K562 (cell line): ENCODE measurements at regions not wholly inside any gene's neighbourhood (a gene's known extent, or its start where the extent isn't known, plus 50 kb on each side); places are given as distances from the start of the nearest gene placed in this dataset.

Experiments used
- ATAC-seq: fragments of 200-7000 bp; cut with Tn5 transposase; 3 replicates; pipeline ENCODE4 v1.9.1; 2020; ENCODE audit warnings: moderate library complexity
- BruUV-seq: library from RNA; stranded (reverse); fragments of 400-500 nt; replicated peaks from 2 replicates; lab custom pipeline; 2021; lab: Mats Ljungman, UMichigan
- CTCF ChIA-PET: fragments of 300-600 bp; formaldehyde crosslinking; extraction: SDS; loops from one replicate; lab custom pipeline; 2021; ENCODE audit warnings: low intra/inter-chr PET ratio; lab: Yijun Ruan, JAX
- POLR2A ChIA-PET: fragments of 300-600, 350-650 bp; sonication (Branson Sonifier 250); formaldehyde crosslinking; extraction: SDS; loops from one replicate; lab custom pipeline; 2021; ENCODE audit warnings: antibody characterized with exemption, inconsistent platforms; lab: Yijun Ruan, JAX
- DNase-seq, 4 experiments: peaks; one replicate each; pipeline versions ENCODE4 v3.0.0 to v3.0.0-alpha.2; 2011 to 2018; ENCODE audit warnings: low spot score in 3 of 4, mixed read lengths in 3 of 4; ENCODE audit errors: extremely low read depth in 1 of 4
- FAIRE-seq: peaks from 2 replicates; lab custom pipeline; 2011; peaks lifted over from hg19 to GRCh38; lab: Jason Lieb, UNC
- H2AFZ ChIP-seq: 2 replicates; pipeline ENCODE4 v1.6.0; 2011; ENCODE audit warnings: low read depth, low read length, control low read depth, inconsistent platforms
- H3K27ac ChIP-seq: fragments of 200-600 bp; 3 replicates; pipeline ENCODE4 v1.8.0; 2011; ENCODE audit warnings: low read depth, mild to moderate bottlenecking, control low read depth, inconsistent platforms, low read length, moderate library complexity, mixed read lengths; ENCODE audit errors: extremely low read depth
- H3K27me3 ChIP-seq, 2 experiments: fragments of 300-600 bp in 1 of 2; 2 replicates in 1 of 2; 3 replicates in 1 of 2; pipeline versions ENCODE4 v1.6.0 to v1.8.0; 2011; ENCODE audit warnings: inconsistent platforms in 2 of 2, low read length in 2 of 2, mild to moderate bottlenecking in 1 of 2, mixed read lengths in 1 of 2, moderate library complexity in 1 of 2; ENCODE audit not compliant: control insufficient read depth in 2 of 2, insufficient read depth in 2 of 2
- H3K36me3 ChIP-seq: fragments of 300-600 bp; 3 replicates; pipeline ENCODE4 v1.8.0; 2011; ENCODE audit warnings: mild to moderate bottlenecking, low read length, inconsistent platforms; ENCODE audit not compliant: control insufficient read depth, insufficient read depth
- H3K4me1 ChIP-seq, 2 experiments: fragments of 200-600 bp in 1 of 2; replicated peaks in 1 of 2; 2 replicates in 1 of 2; 3 replicates in 1 of 2; pipeline versions ENCODE4 v1.5.1 to v1.8.0; 2011; ENCODE audit warnings: inconsistent platforms in 2 of 2, low read length in 2 of 2, mild to moderate bottlenecking in 1 of 2, mixed read lengths in 1 of 2, moderate library complexity in 1 of 2; ENCODE audit not compliant: control insufficient read depth in 2 of 2, insufficient read depth in 2 of 2
- H3K4me2 ChIP-seq: 2 replicates; pipeline ENCODE4 v1.6.1; 2011; ENCODE audit warnings: low read length, control low read depth, inconsistent platforms, mixed read lengths; ENCODE audit not compliant: insufficient read depth
- H3K4me3 ChIP-seq: fragments of 200-600 bp; sonication (generic), shearing (Covaris generic); 2 replicates; pipeline ENCODE4 v1.5.1; 2016; ENCODE audit warnings: control low read depth, inconsistent platforms
- H3K79me2 ChIP-seq: fragments of 200-600 bp; 3 replicates; pipeline ENCODE4 v1.8.0; 2011; ENCODE audit warnings: low read length, inconsistent platforms; ENCODE audit not compliant: control insufficient read depth, insufficient read depth
- H3K9ac ChIP-seq, 2 experiments: 2 replicates each; pipeline versions ENCODE4 v1.6.0 to v1.6.1; 2011; ENCODE audit warnings: low read depth in 2 of 2, low read length in 2 of 2, control low read depth in 1 of 2, inconsistent platforms in 1 of 2, mild to moderate bottlenecking in 1 of 2, mixed read lengths in 1 of 2; ENCODE audit not compliant: insufficient read depth in 1 of 2
- H3K9me1 ChIP-seq: one replicate; pipeline ENCODE4 v1.6.0; 2011; ENCODE audit warnings: inconsistent platforms, mild to moderate bottlenecking, low read length, moderate library complexity; ENCODE audit not compliant: control insufficient read depth, insufficient read depth
- H3K9me3 ChIP-seq: replicated peaks from 2 replicates; pipeline ENCODE4 v1.5.1; 2011; ENCODE audit warnings: low read depth, low read length, inconsistent platforms; ENCODE audit not compliant: control insufficient read depth, insufficient read depth
- H4K20me1 ChIP-seq: replicated peaks from 2 replicates; pipeline ENCODE4 v1.6.1; 2011; ENCODE audit warnings: low read length, inconsistent platforms, mixed read lengths; ENCODE audit not compliant: control insufficient read depth, insufficient read depth
- DACH1 ChIP-seq: fragments of 450-650 bp; IDR thresholded peaks from 2 replicates; pipeline ENCODE4 v1.6.1; 2018; ENCODE audit not compliant: partially characterized antibody
- EWSR1 ChIP-seq: fragments of 450-650 bp; IDR thresholded peaks from 2 replicates; pipeline ENCODE4 v1.6.1; 2018; ENCODE audit warnings: borderline replicate concordance, mild to moderate bottlenecking, low read depth, moderate library complexity; ENCODE audit not compliant: partially characterized antibody
- JUN ChIP-seq, 2 experiments: sonication (generic) in 1 of 2; formaldehyde crosslinking in 1 of 2; IDR thresholded peaks; 2 replicates each; pipeline versions ENCODE4 v1.6.1 to v1.8.0; 2012 to 2022; ENCODE audit warnings: borderline replicate concordance in 2 of 2, mild to moderate bottlenecking in 2 of 2, improper control_type of control experiment in 1 of 2, low read depth in 1 of 2, low read length in 1 of 2, missing genetic modification reagents in 1 of 2
- MED1 ChIP-seq: sonication (generic); formaldehyde crosslinking; IDR thresholded peaks from 2 replicates; pipeline ENCODE4 v1.8.1; 2023; ENCODE audit warnings: missing genetic modification reagents, borderline replicate concordance
- MTA1 ChIP-seq: fragments of 450-650 bp; IDR thresholded peaks from 2 replicates; pipeline ENCODE4 v1.6.1; 2017; ENCODE audit warnings: borderline replicate concordance
- SMAD4 ChIP-seq: fragments of 250-450 bp; sonication (Bioruptor Pico); conservative IDR thresholded peaks from 2 replicates; pipeline ENCODE4 v1.8.0; 2021; ENCODE audit warnings: inconsistent platforms, mild to moderate bottlenecking, moderate library complexity
- STAT5B ChIP-seq: fragments of 250-450 bp; sonication (Bioruptor Pico); IDR thresholded peaks from 2 replicates; pipeline ENCODE4 v1.8.0; 2021; ENCODE audit warnings: mild to moderate bottlenecking, inconsistent platforms
- TARDBP ChIP-seq: fragments of 450-650 bp; IDR thresholded peaks from 2 replicates; pipeline ENCODE4 v1.6.1; 2016
- XRCC4 ChIP-seq: IDR thresholded peaks from one replicate; pipeline ENCODE4 v1.6.1; 2011; ENCODE audit not compliant: insufficient read depth, insufficient read length; ENCODE audit errors: extremely low read depth
- ZEB2 ChIP-seq: fragments of 450-650 bp; IDR thresholded peaks from 2 replicates; pipeline ENCODE4 v1.6.1; 2016
- ZNF282 ChIP-seq: sonication (generic); formaldehyde crosslinking; IDR thresholded peaks from 2 replicates; pipeline ENCODE4 v1.8.1; 2023; ENCODE audit warnings: missing genetic modification reagents
- whole genome bisulfite sequencing: fragments of 100-300 bp; shearing (Covaris generic); methylation state at CpG from one replicate; pipeline ENCODE4 v1.1.6; 2016; ENCODE audit warnings: low coverage, mixed read lengths; ENCODE audit not compliant: insufficient coverage; ENCODE audit errors: missing lambda C conversion rate; 5-methylcytosine and 5-hydroxymethylcytosine counted together
- in situ Hi-C: fragments of 300-500 bp; cut with MboI; formaldehyde crosslinking; loops from 4 replicates; pipeline ENCODE4 v1.15.0; 2018; ENCODE audit warnings: inconsistent platforms, mixed read lengths
- intact Hi-C: fragments of 100-400 bp; cut with micrococcal nuclease; formaldehyde crosslinking; loops from 2 replicates; pipeline ENCODE4 v1.14.2; 2022
- TF ChIP-seq, protein P1 (sequence below): sonication (generic); formaldehyde crosslinking; IDR thresholded peaks from 2 replicates; pipeline ENCODE4 v1.5.0; 2020; ENCODE audit warnings: missing genetic modification reagents

DNA sequence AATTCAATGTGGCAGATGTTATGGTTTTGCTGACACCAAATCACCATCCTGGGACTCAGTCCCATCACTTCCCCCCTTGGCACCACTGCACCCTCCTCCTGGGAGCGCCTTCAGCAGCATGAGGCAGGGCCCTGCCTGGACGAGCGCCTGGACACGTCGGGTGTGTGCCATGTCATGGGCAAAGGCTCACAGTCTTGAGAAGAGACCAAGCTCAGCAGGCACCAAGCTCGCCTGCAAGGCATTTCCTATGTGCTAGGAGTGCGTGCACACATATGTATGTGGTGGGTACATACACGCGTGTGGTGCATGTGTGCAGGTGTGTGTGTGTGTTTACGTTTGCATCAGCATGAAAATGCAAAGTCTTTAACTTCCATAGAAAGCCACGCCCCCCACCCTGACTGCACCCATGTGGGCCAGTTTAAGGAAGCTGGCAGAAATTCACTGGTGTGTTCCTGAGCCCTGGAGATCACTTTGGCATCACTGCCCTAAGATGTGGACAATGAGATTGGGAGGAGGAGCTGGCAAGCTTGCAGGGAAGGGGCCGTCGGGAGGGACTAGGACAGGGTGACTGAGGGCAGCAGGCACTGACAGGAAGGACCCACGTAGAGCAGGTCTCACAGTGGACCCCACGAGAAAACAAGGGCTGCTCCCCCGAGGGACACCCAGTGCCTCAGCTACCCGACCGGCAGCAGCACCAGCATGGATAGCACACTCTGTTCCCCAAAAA is 169.9 kb upstream of the PPP2R2D start:
- DNase-seq (no peak), ATAC-seq (no peak), FAIRE-seq (no peak)
- no peaks in the 10 kb centered on the region for H3K9me3 ChIP-seq
- H2AFZ ChIP-seq, result no peak overlapping the region
- no peaks in the 10 kb centered on the region for H3K36me3 ChIP-seq
- TF ChIP-seq ZNF282 (CRISPR knock-in tag) (no peak), DACH1 (no peak), SMAD4 (no peak), MED1 (CRISPR knock-in tag) (no peak), EWSR1 (no peak), TARDBP (no peak), JUN (IDR thresholded peaks at IDR 0.05; ENCODE audit: borderline replicate concordance, low read depth, low read length) (no peak), JUN (CRISPR knock-in tag; IDR thresholded peaks at IDR 0.05; ENCODE audit: borderline replicate concordance) (no peak), XRCC4 (no peak), ZEB2 (no peak), MTA1 (no peak), STAT5B (CRISPR knock-in tag) (no peak)
- TF ChIP-seq, protein P1, sequence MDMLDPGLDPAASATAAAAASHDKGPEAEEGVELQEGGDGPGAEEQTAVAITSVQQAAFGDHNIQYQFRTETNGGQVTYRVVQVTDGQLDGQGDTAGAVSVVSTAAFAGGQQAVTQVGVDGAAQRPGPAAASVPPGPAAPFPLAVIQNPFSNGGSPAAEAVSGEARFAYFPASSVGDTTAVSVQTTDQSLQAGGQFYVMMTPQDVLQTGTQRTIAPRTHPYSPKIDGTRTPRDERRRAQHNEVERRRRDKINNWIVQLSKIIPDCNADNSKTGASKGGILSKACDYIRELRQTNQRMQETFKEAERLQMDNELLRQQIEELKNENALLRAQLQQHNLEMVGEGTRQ (CRISPR knock-in tag), result no peak
- no peaks in the 10 kb centered on the region for H3K79me2 ChIP-seq
- no peak overlapping the region for H3K27ac ChIP-seq
- no peak overlapping the region for H3K4me3 ChIP-seq
- WGBS, result 1% methylated on average over 12 of the region's 18 CpGs
- H3K4me1 ChIP-seq, result no peaks in the 10 kb centered on the region
- peaks cover 3 to 40% of the 10 kb centered on the region in 2 experiments; a peak in 3 of 5 replicates for H3K27me3 ChIP-seq
- no peak overlapping the region for H3K4me2 ChIP-seq
- BruUV-seq, result no TSS peak
- ChIA-PET CTCF (no interaction called here), POLR2A (no interaction called here)
- intact Hi-C loops, result no loop called here
- no peaks in the 10 kb centered on the region for H4K20me1 ChIP-seq
- in situ Hi-C loops, result no loop called here
- H3K9me1 ChIP-seq, result no peaks in the 10 kb centered on the region
- no peak overlapping the region for H3K9ac ChIP-seq
